Gastrocnemius medialis (tissue), 4 donors: ENCODE measurements at regions not wholly inside any gene's neighbourhood (a gene's known extent, or its start where the extent isn't known, plus 50 kb on each side); places are given as distances from the start of the nearest gene placed in this dataset.

Experiments used
- CTCF ChIP-seq, 5 experiments: fragments of 450-650 bp in 3 of 5; fragments of 200-600 bp in 2 of 5; sonication (generic) in 2 of 5; IDR thresholded peaks in 4 of 5; conservative IDR thresholded peaks in 1 of 5; 1 replicate in 4 of 5; 2 replicates in 1 of 5; pipeline ENCODE4 v1.5.1; 2016 to 2019; ENCODE audit warnings: antibody characterized with exemption in 5 of 5, mild to moderate bottlenecking in 3 of 5, moderate library complexity in 3 of 5
- POLR2A ChIP-seq, 2 donors: fragments of 450-650 bp; IDR thresholded peaks; one replicate each; pipeline ENCODE4 v1.6.1; 2017; ENCODE audit warnings: antibody characterized with exemption in 2 of 2, mild to moderate bottlenecking in 2 of 2, moderate library complexity in 2 of 2

DNA sequence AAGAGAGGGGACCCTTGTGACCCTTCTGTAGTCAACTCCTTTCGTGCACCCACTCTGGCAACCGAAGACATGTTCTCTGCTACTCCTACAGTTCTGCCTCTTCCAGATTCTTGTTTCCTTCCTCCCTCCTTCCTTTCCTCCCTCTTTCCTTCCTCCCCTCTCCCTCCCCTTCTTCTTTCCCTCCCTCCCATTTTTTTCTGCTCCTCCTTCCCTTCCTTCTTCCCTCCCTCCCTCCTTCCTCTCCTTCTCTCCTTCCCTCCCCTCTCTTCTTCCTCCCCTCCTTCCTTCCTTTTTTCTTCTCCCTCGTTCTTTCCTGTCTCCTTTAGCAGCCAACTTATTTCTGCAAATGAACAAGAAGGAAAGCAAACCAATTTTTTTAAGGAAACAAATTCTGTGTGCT is 111.5 kb downstream of the NPTX2 start:
- no peak for TF ChIP-seq CTCF (IDR thresholded peaks at IDR 0.05 in 4 of 5, conservative IDR thresholded peaks at IDR 0.05 in 1 of 5)
- TF ChIP-seq POLR2A (IDR thresholded peaks at IDR 0.05), result no peak
